NCI-H1105 (cell line): ENCODE measurements at regions not wholly inside any gene's neighbourhood (a gene's known extent, or its start where the extent isn't known, plus 50 kb on each side); places are given as distances from the start of the nearest gene placed in this dataset.

Source experiments
- DNase-seq: peaks from one replicate; lab custom pipeline; 2025; lab: John Stamatoyannopoulos, UW

- no peak for DNase-seq
Measured at GRCh38 chr11:104594228-104594958, 303.9 kb downstream of the CASP12 start.

GRCh38 chr11:104588970-104589369, 309.3 kb downstream of the CASP12 start:
- DNase-seq, result no peak

- no peak for DNase-seq
Measured at GRCh38 chr11:104588446-104588845, 309.8 kb downstream of the CASP12 start.

- DNase-seq, result no peak
Measured at GRCh38 chr11:104584823-104585222, 313.4 kb downstream of the CASP12 start.

- DNase-seq, result no peak
Measured at GRCh38 chr11:104583857-104584256, 314.4 kb downstream of the CASP12 start.

- no peak for DNase-seq
Measured at GRCh38 chr11:104582431-104582830, 315.8 kb downstream of the CASP12 start.

GRCh38 chr11:104581246-104581980, 316.8 kb downstream of the CASP12 start:
- DNase-seq, result no peak

GRCh38 chr11:104573441-104573990, 324.7 kb downstream of the CASP12 start:
- DNase-seq, result no peak

- DNase-seq, result no peak
Measured at GRCh38 chr11:104572279-104572678, 326.0 kb downstream of the CASP12 start.

GRCh38 chr11:104570078-104570701, 328.1 kb downstream of the CASP12 start:
- no peak for DNase-seq

- DNase-seq, result no peak
Measured at GRCh38 chr11:104565583-104565961, 332.7 kb downstream of the CASP12 start.

GRCh38 chr11:104564921-104565582, 333.2 kb downstream of the CASP12 start:
- no peak for DNase-seq

- DNase-seq, result no peak
Measured at GRCh38 chr11:104556606-104557301, 341.5 kb downstream of the CASP12 start.

- DNase-seq, result no peak
Measured at GRCh38 chr11:104549019-104549418, 349.2 kb downstream of the CASP12 start.

GRCh38 chr11:104547996-104548661, 350.1 kb downstream of the CASP12 start:
- DNase-seq, result no peak

- DNase-seq, result no peak
Measured at GRCh38 chr11:104546501-104546900, 351.8 kb downstream of the CASP12 start.

GRCh38 chr11:104541701-104542100, 356.6 kb downstream of the CASP12 start:
- DNase-seq, result no peak

- DNase-seq, result no peak
Measured at GRCh38 chr11:104538313-104538712, 359.9 kb downstream of the CASP12 start.

- DNase-seq, result no peak
Measured at GRCh38 chr11:104534278-104534677, 364.0 kb downstream of the CASP12 start.

GRCh38 chr11:104531894-104532293, 366.4 kb downstream of the CASP12 start:
- no peak for DNase-seq

GRCh38 chr11:104531075-104531474, 367.1 kb upstream of the PDGFD start:
- no peak for DNase-seq
